ENCODE measurements at regions not wholly inside any gene's neighbourhood (a gene's known extent, or its start where the extent isn't known, plus 50 kb on each side); places are given as distances from the start of the nearest gene placed in this dataset.
"Not testable (repeated sequence)": the region's sequence is repeated elsewhere in the genome, so short reads cannot be mapped to it uniquely, and the experiment has no call there.

GRCh38 chr13:85982102-85982501 lies 182.9 kb upstream of the SLITRK6 start:
- H3K27ac Mint-ChIP-seq = no peak overlapping the region
- H3K27me3 Mint-ChIP-seq = no peaks in the 10 kb centered on the region
- intact Hi-C loops (cut with micrococcal nuclease) = no loop called here
- ChIA-PET CTCF (no interaction called here), POLR2A (no interaction called here)
- Histone ChIP-seq H3K27me3 (ENCODE audit: control insufficient read depth in 2 of 2, insufficient read depth in 2 of 2, low read length in 2 of 2) (no peaks in the 10 kb centered on the region), H3K4me3 (ENCODE audit: low read length) (no peak overlapping the region), H3K4me1 (ENCODE audit: control insufficient read depth in 2 of 2, insufficient read depth in 2 of 2, low read length in 2 of 2) (no peaks in the 10 kb centered on the region), H3K36me3 (ENCODE audit: control insufficient read depth in 2 of 3, insufficient read depth in 3 of 3, low read length in 3 of 3) (no peaks in the 10 kb centered on the region), H3K9me3 (ENCODE audit: control insufficient read depth in 2 of 3, low read length in 3 of 3) (no peaks in the 10 kb centered on the region), H3K27ac (ENCODE audit: low read depth, low read length) (no peak overlapping the region)
- no peaks in the 10 kb centered on the region for H3K36me3 Mint-ChIP-seq
- no peaks in the 10 kb centered on the region for H3K4me1 Mint-ChIP-seq
- no peak overlapping the region for H3K4me3 Mint-ChIP-seq
- peaks cover 0 to 19% (median 5%) of the 10 kb centered on the region in 11 donors for H3K9me3 Mint-ChIP-seq
- ATAC-seq (no peak), DNase-seq (no peak)

- DNase-seq; H3K27ac Mint-ChIP-seq; H3K27me3 ChIP-seq (ENCODE audit: control insufficient read depth in 2 of 2, insufficient read depth in 2 of 2, low read length in 2 of 2); H3K36me3 Mint-ChIP-seq; CTCF ChIA-PET; H3K27ac ChIP-seq (ENCODE audit: low read depth, low read length); H3K4me3 Mint-ChIP-seq; POLR2A ChIA-PET; H3K9me3 ChIP-seq (ENCODE audit: control insufficient read depth in 2 of 3, low read length in 3 of 3); ATAC-seq; H3K4me3 ChIP-seq (ENCODE audit: low read length); H3K4me1 Mint-ChIP-seq; H3K36me3 ChIP-seq (ENCODE audit: control insufficient read depth in 2 of 3, insufficient read depth in 3 of 3, low read length in 3 of 3); H3K27me3 Mint-ChIP-seq; H3K4me1 ChIP-seq (ENCODE audit: control insufficient read depth in 2 of 2, insufficient read depth in 2 of 2, low read length in 2 of 2); intact Hi-C loops (cut with micrococcal nuclease): not testable (repeated sequence)
- H3K9me3 Mint-ChIP-seq = peaks cover 0 to 26% (median 7%) of the 10 kb centered on the region in 11 donors
Measured at GRCh38 chr13:85980447-85980846, 181.2 kb upstream of the SLITRK6 start.

- no peak overlapping the region for H3K27ac ChIP-seq (ENCODE audit: low read depth, low read length)
- Mint-ChIP-seq H3K27ac (no peak overlapping the region), H3K27me3 (no peaks in the 10 kb centered on the region), H3K9me3 (peaks cover 0 to 23% (median 9%) of the 10 kb centered on the region in 11 donors), H3K4me1 (no peaks in the 10 kb centered on the region), H3K4me3 (no peak overlapping the region), H3K36me3 (no peaks in the 10 kb centered on the region)
- H3K36me3 ChIP-seq (ENCODE audit: control insufficient read depth in 2 of 3, insufficient read depth in 3 of 3, low read length in 3 of 3) = no peaks in the 10 kb centered on the region
- DNase-seq (no peak), ATAC-seq (no peak)
- H3K27me3 ChIP-seq (ENCODE audit: control insufficient read depth in 2 of 2, insufficient read depth in 2 of 2, low read length in 2 of 2) = no peaks in the 10 kb centered on the region
- no peaks in the 10 kb centered on the region for H3K4me1 ChIP-seq (ENCODE audit: control insufficient read depth in 2 of 2, insufficient read depth in 2 of 2, low read length in 2 of 2)
- no peak overlapping the region for H3K4me3 ChIP-seq (ENCODE audit: low read length)
- intact Hi-C loops (cut with micrococcal nuclease) = no loop called here
- CTCF ChIA-PET = no interaction called here
- H3K9me3 ChIP-seq (ENCODE audit: control insufficient read depth in 2 of 3, low read length in 3 of 3) = no peaks in the 10 kb centered on the region
- POLR2A ChIA-PET = no interaction called here
Measured at GRCh38 chr13:85976242-85976641, 177.0 kb upstream of the SLITRK6 start.

- ATAC-seq (no peak), DNase-seq (no peak)
- Histone ChIP-seq H3K4me1 (ENCODE audit: control insufficient read depth in 2 of 2, insufficient read depth in 2 of 2, low read length in 2 of 2) (no peaks in the 10 kb centered on the region), H3K27me3 (ENCODE audit: control insufficient read depth in 2 of 2, insufficient read depth in 2 of 2, low read length in 2 of 2) (no peaks in the 10 kb centered on the region), H3K4me3 (ENCODE audit: low read length) (no peak overlapping the region), H3K27ac (ENCODE audit: low read depth, low read length) (no peak overlapping the region), H3K36me3 (ENCODE audit: control insufficient read depth in 2 of 3, insufficient read depth in 3 of 3, low read length in 3 of 3) (no peaks in the 10 kb centered on the region), H3K9me3 (ENCODE audit: control insufficient read depth in 2 of 3, low read length in 3 of 3) (no peaks in the 10 kb centered on the region)
- ChIA-PET POLR2A (no interaction called here), CTCF (no interaction called here)
- H3K4me1 Mint-ChIP-seq = no peaks in the 10 kb centered on the region
- no peaks in the 10 kb centered on the region for H3K36me3 Mint-ChIP-seq
- H3K27ac Mint-ChIP-seq = no peak overlapping the region
- intact Hi-C loops (cut with micrococcal nuclease) = no loop called here
- no peaks in the 10 kb centered on the region for H3K27me3 Mint-ChIP-seq
- peaks cover 0 to 15% (median 6%) of the 10 kb centered on the region in 11 donors for H3K9me3 Mint-ChIP-seq
- no peak overlapping the region for H3K4me3 Mint-ChIP-seq
Measured at GRCh38 chr13:85974608-85975366, 175.6 kb upstream of the SLITRK6 start.

- no peaks in the 10 kb centered on the region for H3K36me3 ChIP-seq (ENCODE audit: control insufficient read depth in 2 of 3, insufficient read depth in 3 of 3, low read length in 3 of 3)
- POLR2A ChIA-PET = interaction anchor here (0.6 kb wide), 1 partner anchor 517 kb away, joined by 4 read pairs; no protein-coding TSS in a partner anchor
- Mint-ChIP-seq H3K4me1 (no peaks in the 10 kb centered on the region), H3K27me3 (no peaks in the 10 kb centered on the region), H3K36me3 (no peaks in the 10 kb centered on the region), H3K27ac (no peak overlapping the region), H3K4me3 (no peak overlapping the region), H3K9me3 (peaks cover 0 to 15% (median 2%) of the 10 kb centered on the region in 11 donors)
- H3K4me3 ChIP-seq (ENCODE audit: low read length) = no peak overlapping the region
- intact Hi-C loops (cut with micrococcal nuclease) = no loop called here
- H3K9me3 ChIP-seq (ENCODE audit: control insufficient read depth in 2 of 3, low read length in 3 of 3) = no peaks in the 10 kb centered on the region
- no peak for ATAC-seq
- no peaks in the 10 kb centered on the region for H3K27me3 ChIP-seq (ENCODE audit: control insufficient read depth in 2 of 2, insufficient read depth in 2 of 2, low read length in 2 of 2)
- H3K4me1 ChIP-seq (ENCODE audit: control insufficient read depth in 2 of 2, insufficient read depth in 2 of 2, low read length in 2 of 2) = no peaks in the 10 kb centered on the region
- H3K27ac ChIP-seq (ENCODE audit: low read depth, low read length) = no peak overlapping the region
- CTCF ChIA-PET = interaction anchor here (0.6 kb wide), 1 partner anchor 722 kb away, joined by 3 read pairs; no protein-coding TSS in a partner anchor
- no peak for DNase-seq
Measured at GRCh38 chr13:85970727-85971126, 171.5 kb upstream of the SLITRK6 start.

GRCh38 chr13:85969331-85969730 lies 170.1 kb upstream of the SLITRK6 start:
- no peaks in the 10 kb centered on the region for H3K36me3 Mint-ChIP-seq
- ChIA-PET CTCF (no interaction called here), POLR2A (no interaction called here)
- Histone ChIP-seq H3K36me3 (ENCODE audit: control insufficient read depth in 2 of 3, insufficient read depth in 3 of 3, low read length in 3 of 3) (no peaks in the 10 kb centered on the region), H3K27me3 (ENCODE audit: control insufficient read depth in 2 of 2, insufficient read depth in 2 of 2, low read length in 2 of 2) (no peaks in the 10 kb centered on the region), H3K9me3 (ENCODE audit: control insufficient read depth in 2 of 3, low read length in 3 of 3) (no peaks in the 10 kb centered on the region), H3K4me3 (ENCODE audit: low read length) (no peak overlapping the region), H3K4me1 (ENCODE audit: control insufficient read depth in 2 of 2, insufficient read depth in 2 of 2, low read length in 2 of 2) (no peaks in the 10 kb centered on the region), H3K27ac (ENCODE audit: low read depth, low read length) (no peak overlapping the region)
- intact Hi-C loops (cut with micrococcal nuclease) = no loop called here
- H3K4me3 Mint-ChIP-seq = no peak overlapping the region
- peaks cover 0 to 15% (median 3%) of the 10 kb centered on the region in 11 donors for H3K9me3 Mint-ChIP-seq
- ATAC-seq (no peak), DNase-seq (no peak)
- no peaks in the 10 kb centered on the region for H3K4me1 Mint-ChIP-seq
- no peaks in the 10 kb centered on the region for H3K27me3 Mint-ChIP-seq
- no peak overlapping the region for H3K27ac Mint-ChIP-seq

- Mint-ChIP-seq H3K4me1 (peaks cover 0 to 1% (median 0%) of the 10 kb centered on the region in 7 donors), H3K36me3 (no peaks in the 10 kb centered on the region), H3K4me3 (no peak overlapping the region), H3K9me3 (peaks cover 2 to 40% (median 19%) of the 10 kb centered on the region in 11 donors), H3K27ac (no peak overlapping the region), H3K27me3 (no peaks in the 10 kb centered on the region)
- no peak overlapping the region for H3K27ac ChIP-seq (ENCODE audit: low read depth, low read length)
- no peaks in the 10 kb centered on the region for H3K36me3 ChIP-seq (ENCODE audit: control insufficient read depth in 2 of 3, insufficient read depth in 3 of 3, low read length in 3 of 3)
- no peak overlapping the region for H3K4me3 ChIP-seq (ENCODE audit: low read length)
- ATAC-seq (no peak), DNase-seq (no peak)
- intact Hi-C loops (cut with micrococcal nuclease) = no loop called here
- CTCF ChIA-PET = no interaction called here
- H3K27me3 ChIP-seq (ENCODE audit: control insufficient read depth in 2 of 2, insufficient read depth in 2 of 2, low read length in 2 of 2) = no peaks in the 10 kb centered on the region
- H3K9me3 ChIP-seq (ENCODE audit: control insufficient read depth in 2 of 3, low read length in 3 of 3) = peaks cover 0 to 19% (median 0%) of the 10 kb centered on the region in 3 experiments
- H3K4me1 ChIP-seq (ENCODE audit: control insufficient read depth in 2 of 2, insufficient read depth in 2 of 2, low read length in 2 of 2) = no peaks in the 10 kb centered on the region
- POLR2A ChIA-PET = no interaction called here
Measured at GRCh38 chr13:85935868-85936467, 136.7 kb upstream of the SLITRK6 start.

Data from naive thymus-derived CD4-positive, alpha-beta T cell (primary cell).